Thyroid gland (tissue), 4 donors: ENCODE measurements at regions not wholly inside any gene's neighbourhood (a gene's known extent, or its start where the extent isn't known, plus 50 kb on each side); places are given as distances from the start of the nearest gene placed in this dataset.

Experiments
- POLR2A ChIP-seq, 2 donors: fragments of 450-650 bp; IDR thresholded peaks; one replicate each; pipeline ENCODE4 v1.6.1; 2017; ENCODE audit warnings: antibody characterized with exemption in 2 of 2, mild to moderate bottlenecking in 2 of 2, moderate library complexity in 1 of 2
- TF ChIP-seq, protein P1 (sequence below), 6 experiments: fragments of 200-600 bp in 3 of 6; fragments of 450-650 bp in 3 of 6; sonication (generic) in 3 of 6; IDR thresholded peaks; one replicate each; pipeline ENCODE4 v1.5.1; 2016 to 2019; ENCODE audit warnings: antibody characterized with exemption in 6 of 6, mild to moderate bottlenecking in 2 of 6, inconsistent platforms in 1 of 6, moderate library complexity in 1 of 6

DNA sequence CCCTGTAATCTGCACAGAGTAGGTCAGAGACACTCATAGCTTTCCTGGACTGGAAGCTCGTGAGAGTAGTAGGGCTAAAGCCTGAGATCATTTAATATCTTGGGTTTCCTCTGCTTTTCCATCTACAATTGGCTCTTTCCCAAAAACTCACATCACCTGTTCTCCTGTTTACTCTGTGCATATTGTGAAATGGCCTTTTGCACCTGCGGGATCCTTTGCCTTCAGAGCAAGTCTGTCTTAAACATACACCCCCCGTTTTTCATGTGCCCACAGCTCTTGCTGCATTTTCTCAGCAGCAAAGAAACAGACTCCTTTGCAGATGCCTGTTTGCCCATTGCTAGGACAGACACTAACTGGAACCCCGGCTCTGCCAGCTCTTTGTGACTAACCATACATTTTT lies 608.3 kb upstream of the PCDH10 start:
- TF ChIP-seq, protein P1, sequence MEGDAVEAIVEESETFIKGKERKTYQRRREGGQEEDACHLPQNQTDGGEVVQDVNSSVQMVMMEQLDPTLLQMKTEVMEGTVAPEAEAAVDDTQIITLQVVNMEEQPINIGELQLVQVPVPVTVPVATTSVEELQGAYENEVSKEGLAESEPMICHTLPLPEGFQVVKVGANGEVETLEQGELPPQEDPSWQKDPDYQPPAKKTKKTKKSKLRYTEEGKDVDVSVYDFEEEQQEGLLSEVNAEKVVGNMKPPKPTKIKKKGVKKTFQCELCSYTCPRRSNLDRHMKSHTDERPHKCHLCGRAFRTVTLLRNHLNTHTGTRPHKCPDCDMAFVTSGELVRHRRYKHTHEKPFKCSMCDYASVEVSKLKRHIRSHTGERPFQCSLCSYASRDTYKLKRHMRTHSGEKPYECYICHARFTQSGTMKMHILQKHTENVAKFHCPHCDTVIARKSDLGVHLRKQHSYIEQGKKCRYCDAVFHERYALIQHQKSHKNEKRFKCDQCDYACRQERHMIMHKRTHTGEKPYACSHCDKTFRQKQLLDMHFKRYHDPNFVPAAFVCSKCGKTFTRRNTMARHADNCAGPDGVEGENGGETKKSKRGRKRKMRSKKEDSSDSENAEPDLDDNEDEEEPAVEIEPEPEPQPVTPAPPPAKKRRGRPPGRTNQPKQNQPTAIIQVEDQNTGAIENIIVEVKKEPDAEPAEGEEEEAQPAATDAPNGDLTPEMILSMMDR (IDR thresholded peaks at IDR 0.05) = no peak
- TF ChIP-seq POLR2A (IDR thresholded peaks at IDR 0.05) = no peak
